Body of pancreas (tissue), 4 donors: ENCODE measurements at regions not wholly inside any gene's neighbourhood (a gene's known extent, or its start where the extent isn't known, plus 50 kb on each side); places are given as distances from the start of the nearest gene placed in this dataset.

Experiments
- ATAC-seq: fragments of 150-250 bp; one replicate; pipeline ENCODE4 v1.9.1; 2016
- DNase-seq, 4 donors: peaks; one replicate each; pipeline ENCODE4 v3.0.0-alpha.2; 2019
- H3K27ac ChIP-seq, 4 donors: fragments of 200-600 bp; sonication (generic); 1 replicate in 3 of 4; 2 replicates in 1 of 4; pipeline versions ENCODE4 v1.5.1 to v1.6.1; 2016 to 2019; ENCODE audit warnings: mild to moderate bottlenecking in 1 of 4, mixed read lengths in 1 of 4, moderate library complexity in 1 of 4
- H3K27me3 ChIP-seq, 2 donors: fragments of 200-600 bp; sonication (generic); one replicate each; pipeline ENCODE4 v1.6.0; 2016; ENCODE audit warnings: mild to moderate bottlenecking in 1 of 2
- H3K36me3 ChIP-seq, 2 donors: fragments of 200-600 bp; sonication (generic); replicated peaks in 1 of 2; 2 replicates each; pipeline ENCODE4 v1.5.1; 2016; ENCODE audit warnings: low read depth in 2 of 2; ENCODE audit not compliant: insufficient read depth in 1 of 2
- H3K4me1 ChIP-seq: fragments of 200-600 bp; sonication (generic); one replicate; pipeline ENCODE4 v1.6.0; 2016
- H3K4me3 ChIP-seq, 2 donors: fragments of 200-600 bp; sonication (generic); 1 replicate in 1 of 2; 2 replicates in 1 of 2; pipeline ENCODE4 v1.5.1; 2016 to 2019
- H3K9me3 ChIP-seq, 3 donors: fragments of 200-600 bp; sonication (generic); 1 replicate in 2 of 3; 2 replicates in 1 of 3; pipeline ENCODE4 v1.5.1; 2016
- CTCF ChIP-seq, 7 experiments: fragments of 450-650 bp in 4 of 7; fragments of 200-600 bp in 3 of 7; sonication (generic) in 3 of 7; IDR thresholded peaks; one replicate each; pipeline ENCODE4 v1.5.1; 2016 to 2019; ENCODE audit warnings: antibody characterized with exemption in 7 of 7
- POLR2A ChIP-seq, 3 donors: fragments of 450-650 bp; IDR thresholded peaks; one replicate each; pipeline ENCODE4 v1.6.1; 2016; ENCODE audit warnings: antibody characterized with exemption in 3 of 3, mild to moderate bottlenecking in 2 of 3
- WGBS, 2 donors: methylation state at CpG; one replicate each; pipeline ENCODE4 v1.1.5; 2017; 5-methylcytosine and 5-hydroxymethylcytosine counted together
- intact Hi-C: fragments of 100-400 bp; cut with DNase I; formaldehyde crosslinking; loops from one replicate; pipeline ENCODE4 v1.15.1; 2023

GRCh38 chr18:46416706-46417638 is 240.0 kb downstream of the LOXHD1 start:
- H3K4me3 ChIP-seq = no peak overlapping the region
- intact Hi-C loops = no loop called here
- ATAC-seq (no peak), DNase-seq (no peak)
- H3K9me3 ChIP-seq = no peaks in the 10 kb centered on the region
- H3K27me3 ChIP-seq = no peaks in the 10 kb centered on the region
- WGBS, 2 donors = 84 to 93% methylated on average over 4 of the region's 4 CpGs
- no peaks in the 10 kb centered on the region for H3K4me1 ChIP-seq
- no peak overlapping the region for H3K27ac ChIP-seq
- H3K36me3 ChIP-seq = no peaks in the 10 kb centered on the region
- TF ChIP-seq CTCF (IDR thresholded peaks at IDR 0.05) (no peak), POLR2A (IDR thresholded peaks at IDR 0.05) (no peak)

DNA sequence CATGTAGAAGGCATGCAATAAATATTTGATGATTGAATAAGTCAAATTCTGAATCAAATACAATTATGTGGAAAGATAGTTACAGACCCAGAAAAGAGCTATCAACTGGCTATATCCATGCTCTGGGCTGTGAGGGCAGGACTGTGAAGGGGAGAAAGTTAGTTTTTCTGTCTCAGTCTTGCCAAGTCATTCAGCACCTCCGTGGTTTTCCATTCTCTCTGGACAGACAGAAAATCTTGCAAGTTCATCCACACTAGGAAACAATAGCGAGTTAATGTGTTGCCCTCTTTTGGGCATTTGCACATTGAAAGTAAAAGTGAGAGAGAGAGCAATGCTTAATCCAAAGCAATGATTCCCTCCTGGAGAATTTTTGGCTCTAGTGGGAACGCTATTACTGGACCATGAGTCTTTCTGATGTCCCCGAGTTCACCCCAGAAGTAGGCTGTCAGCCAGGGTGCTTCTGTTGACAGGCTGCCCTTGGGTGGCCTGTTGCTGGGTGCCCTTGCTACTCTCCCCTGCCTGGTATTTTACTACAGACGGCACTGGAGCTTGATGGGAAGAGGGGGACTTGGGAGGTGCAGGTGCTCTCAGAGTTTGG is 238.3 kb downstream of the LOXHD1 start:
- 47 to 59% methylated on average over 4 to 5 of the region's 5 CpGs for WGBS, 2 donors
- DNase-seq (no peak), ATAC-seq (no peak)
- no peak overlapping the region for H3K27ac ChIP-seq
- intact Hi-C loops = no loop called here
- no peaks in the 10 kb centered on the region for H3K9me3 ChIP-seq
- H3K4me1 ChIP-seq = no peaks in the 10 kb centered on the region
- no peaks in the 10 kb centered on the region for H3K27me3 ChIP-seq
- H3K36me3 ChIP-seq = no peaks in the 10 kb centered on the region
- TF ChIP-seq POLR2A (IDR thresholded peaks at IDR 0.05) (no peak), CTCF (IDR thresholded peaks at IDR 0.05) (no peak)
- no peak overlapping the region for H3K4me3 ChIP-seq

- 73 to 74% methylated on average over 12 of the region's 12 CpGs for WGBS, 2 donors
- Histone ChIP-seq H3K4me1 (no peaks in the 10 kb centered on the region), H3K27me3 (no peaks in the 10 kb centered on the region), H3K27ac (no peak overlapping the region), H3K4me3 (no peak overlapping the region), H3K9me3 (no peaks in the 10 kb centered on the region), H3K36me3 (no peaks in the 10 kb centered on the region)
- no peak for ATAC-seq
- intact Hi-C loops = no loop called here
- TF ChIP-seq POLR2A (IDR thresholded peaks at IDR 0.05) = no peak
- no peak for TF ChIP-seq CTCF (IDR thresholded peaks at IDR 0.05)
- DNase-seq = no peak
Observed at GRCh38 chr18:46419391-46420141, 237.5 kb downstream of the LOXHD1 start.

DNA sequence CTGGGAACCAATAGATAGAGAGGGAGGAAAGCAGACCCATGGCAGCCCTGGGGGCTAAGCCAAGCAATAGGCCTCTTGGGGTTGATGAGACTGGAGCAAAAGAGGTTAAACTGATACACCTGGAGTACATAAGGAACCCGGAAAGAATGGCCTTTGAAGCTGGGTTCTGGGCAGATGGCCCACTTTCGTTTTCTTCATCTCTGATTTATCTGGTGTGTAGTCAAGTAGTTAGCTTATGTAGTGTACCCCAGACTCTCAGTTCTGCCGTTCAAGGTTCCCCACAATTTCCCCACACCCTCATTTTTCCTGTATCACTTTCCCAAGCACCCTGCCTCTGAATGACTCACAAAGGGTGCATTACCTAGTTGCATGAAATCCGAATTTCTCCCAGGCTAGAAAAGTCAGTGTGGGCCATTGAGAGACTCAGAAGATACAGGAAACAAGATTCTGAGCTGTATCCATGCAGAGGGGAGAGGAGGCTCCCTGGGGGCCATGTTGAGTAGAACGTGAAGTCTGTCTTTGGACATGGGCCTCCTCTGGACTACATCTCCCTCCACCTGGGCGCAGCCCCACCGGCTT is 235.0 kb downstream of the LOXHD1 start:
- Histone ChIP-seq H3K27ac (no peak overlapping the region), H3K36me3 (no peaks in the 10 kb centered on the region), H3K4me1 (no peaks in the 10 kb centered on the region), H3K9me3 (no peaks in the 10 kb centered on the region), H3K27me3 (no peaks in the 10 kb centered on the region), H3K4me3 (no peak overlapping the region)
- no peak for ATAC-seq
- intact Hi-C loops = no loop called here
- DNase-seq = no peak
- TF ChIP-seq POLR2A (IDR thresholded peaks at IDR 0.05) (no peak), CTCF (IDR thresholded peaks at IDR 0.05) (no peak)
- WGBS, 2 donors = 60 to 62% methylated on average over 7 of the region's 7 CpGs
